Smooth muscle cell (in vitro differentiated cells): ENCODE measurements at regions not wholly inside any gene's neighbourhood (a gene's known extent, or its start where the extent isn't known, plus 50 kb on each side); places are given as distances from the start of the nearest gene placed in this dataset.

Experiments
- DNase-seq: peaks from one replicate; lab custom pipeline; 2025; ENCODE audit not compliant: unreplicated experiment; lab: John Stamatoyannopoulos, UW
- H2AFZ ChIP-seq: fragments of 200-600 bp; sonication (generic); 2 replicates; pipeline ENCODE4 v1.6.0; 2016; ENCODE audit warnings: antibody characterized with exemption, low read depth, mild to moderate bottlenecking
- H3F3A ChIP-seq: fragments of 200-600 bp; sonication (generic); 2 replicates; pipeline ENCODE4 v1.6.0; 2017; ENCODE audit warnings: antibody characterized with exemption, low read depth
- H3K27ac ChIP-seq: fragments of 200-600 bp; sonication (generic); 2 replicates; pipeline ENCODE4 v1.5.1; 2016; ENCODE audit warnings: low read depth, mild to moderate bottlenecking
- H3K27me3 ChIP-seq: fragments of 200-600 bp; sonication (generic); 2 replicates; pipeline ENCODE4 v1.6.1; 2016; ENCODE audit warnings: low read depth, mild to moderate bottlenecking
- H3K36me3 ChIP-seq: fragments of 200-600 bp; sonication (generic); 2 replicates; pipeline ENCODE4 v1.5.1; 2016; ENCODE audit warnings: low read depth
- H3K4me1 ChIP-seq: fragments of 200-600 bp; sonication (generic); 2 replicates; pipeline ENCODE4 v1.5.1; 2016; ENCODE audit warnings: low read depth
- H3K4me2 ChIP-seq: fragments of 200-600 bp; sonication (generic); 2 replicates; pipeline ENCODE4 v1.6.0; 2016; ENCODE audit warnings: mild to moderate bottlenecking
- H3K4me3 ChIP-seq: fragments of 200-600 bp; sonication (generic); 2 replicates; pipeline ENCODE4 v1.5.1; 2016; ENCODE audit warnings: mild to moderate bottlenecking
- H3K79me2 ChIP-seq: fragments of 200-600 bp; sonication (generic); 2 replicates; pipeline ENCODE4 v1.6.0; 2016; ENCODE audit warnings: low read depth, mild to moderate bottlenecking
- H3K9ac ChIP-seq: fragments of 200-600 bp; sonication (generic); 2 replicates; pipeline ENCODE4 v1.6.0; 2016; ENCODE audit warnings: low read depth
- H3K9me3 ChIP-seq: fragments of 200-600 bp; sonication (generic); replicated peaks from 2 replicates; pipeline ENCODE4 v1.5.1; 2016; ENCODE audit warnings: low read depth
- H4K20me1 ChIP-seq: fragments of 200-600 bp; sonication (generic); 2 replicates; pipeline ENCODE4 v1.6.0; 2016; ENCODE audit warnings: low read depth
- WGBS: methylation state at CpG from one replicate; pipeline ENCODE4 v1.1.7; 2016; ENCODE audit warnings: low lambda C conversion rate; 5-methylcytosine and 5-hydroxymethylcytosine counted together
- TF ChIP-seq, protein P1 (sequence below): fragments of 200-600 bp; sonication (generic); IDR thresholded peaks from 2 replicates; pipeline ENCODE4 v1.5.1; 2017; ENCODE audit warnings: borderline replicate concordance, mild to moderate bottlenecking, antibody characterized with exemption; ENCODE audit not compliant: insufficient read depth, poor library complexity, severe bottlenecking

- WGBS: 12% methylated on average over 3 of the region's 3 CpGs
- Histone ChIP-seq H4K20me1 (no peaks in the 10 kb centered on the region), H2AFZ (no peak overlapping the region), H3K4me3 (no peak overlapping the region), H3K27ac (peak overlapping the region; percentile 85), H3K4me1 (no peaks in the 10 kb centered on the region), H3K4me2 (peak overlapping the region; percentile 61), H3K36me3 (no peaks in the 10 kb centered on the region), H3K27me3 (no peaks in the 10 kb centered on the region), H3K9me3 (no peaks in the 10 kb centered on the region), H3K79me2 (no peaks in the 10 kb centered on the region), H3K9ac (no peak overlapping the region), H3F3A (peaks cover 28% of the 10 kb centered on the region)
- TF ChIP-seq, protein P1, sequence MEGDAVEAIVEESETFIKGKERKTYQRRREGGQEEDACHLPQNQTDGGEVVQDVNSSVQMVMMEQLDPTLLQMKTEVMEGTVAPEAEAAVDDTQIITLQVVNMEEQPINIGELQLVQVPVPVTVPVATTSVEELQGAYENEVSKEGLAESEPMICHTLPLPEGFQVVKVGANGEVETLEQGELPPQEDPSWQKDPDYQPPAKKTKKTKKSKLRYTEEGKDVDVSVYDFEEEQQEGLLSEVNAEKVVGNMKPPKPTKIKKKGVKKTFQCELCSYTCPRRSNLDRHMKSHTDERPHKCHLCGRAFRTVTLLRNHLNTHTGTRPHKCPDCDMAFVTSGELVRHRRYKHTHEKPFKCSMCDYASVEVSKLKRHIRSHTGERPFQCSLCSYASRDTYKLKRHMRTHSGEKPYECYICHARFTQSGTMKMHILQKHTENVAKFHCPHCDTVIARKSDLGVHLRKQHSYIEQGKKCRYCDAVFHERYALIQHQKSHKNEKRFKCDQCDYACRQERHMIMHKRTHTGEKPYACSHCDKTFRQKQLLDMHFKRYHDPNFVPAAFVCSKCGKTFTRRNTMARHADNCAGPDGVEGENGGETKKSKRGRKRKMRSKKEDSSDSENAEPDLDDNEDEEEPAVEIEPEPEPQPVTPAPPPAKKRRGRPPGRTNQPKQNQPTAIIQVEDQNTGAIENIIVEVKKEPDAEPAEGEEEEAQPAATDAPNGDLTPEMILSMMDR: no peak
- no peak for DNase-seq
Observed at GRCh38 chr3:170714122-170714521, 128.2 kb upstream of the SLC7A14 start.

DNA sequence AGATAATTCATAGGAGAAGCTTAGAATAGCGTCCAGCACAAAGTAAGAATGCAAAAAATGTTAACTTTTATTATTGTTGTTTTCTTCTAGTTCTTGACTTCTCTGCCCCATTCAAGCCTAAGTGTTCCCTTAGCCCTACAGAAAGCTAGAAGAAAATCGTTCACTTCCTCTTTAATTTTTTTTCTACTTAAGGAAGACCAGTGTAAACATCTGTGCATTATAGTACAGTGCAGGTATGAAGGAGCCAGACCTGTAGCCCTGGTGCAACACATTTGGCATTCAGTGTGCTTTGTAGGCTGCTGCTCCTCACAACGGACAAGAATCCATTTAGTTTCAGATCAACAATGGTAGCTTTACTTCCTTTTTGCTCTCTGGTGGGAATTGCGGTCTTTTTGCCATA, 127.8 kb upstream of the SLC7A14 start:
- 75% methylated on average over 4 of the region's 4 CpGs for WGBS
- no peak overlapping the region for H2AFZ ChIP-seq
- no peaks in the 10 kb centered on the region for H3K4me1 ChIP-seq

GRCh38 chr3:170712798-170713197, 126.9 kb upstream of the SLC7A14 start:
- WGBS: 81% methylated on average over 2 of the region's 2 CpGs
- peak overlapping the region; percentile 85 for H3K27ac ChIP-seq

More for the DNA sequence above, 127.8 kb upstream of the SLC7A14 start:
- DNase-seq: no peak
- Histone ChIP-seq H3K36me3 (no peaks in the 10 kb centered on the region), H3K4me2 (peak overlapping the region; percentile 61), H3F3A (peaks cover 28% of the 10 kb centered on the region), H3K9me3 (no peaks in the 10 kb centered on the region), H3K27ac (peak overlapping the region; percentile 85), H3K27me3 (no peaks in the 10 kb centered on the region), H4K20me1 (no peaks in the 10 kb centered on the region), H3K79me2 (no peaks in the 10 kb centered on the region), H3K9ac (no peak overlapping the region), H3K4me3 (no peak overlapping the region)
- TF ChIP-seq, protein P1: no peak

DNA sequence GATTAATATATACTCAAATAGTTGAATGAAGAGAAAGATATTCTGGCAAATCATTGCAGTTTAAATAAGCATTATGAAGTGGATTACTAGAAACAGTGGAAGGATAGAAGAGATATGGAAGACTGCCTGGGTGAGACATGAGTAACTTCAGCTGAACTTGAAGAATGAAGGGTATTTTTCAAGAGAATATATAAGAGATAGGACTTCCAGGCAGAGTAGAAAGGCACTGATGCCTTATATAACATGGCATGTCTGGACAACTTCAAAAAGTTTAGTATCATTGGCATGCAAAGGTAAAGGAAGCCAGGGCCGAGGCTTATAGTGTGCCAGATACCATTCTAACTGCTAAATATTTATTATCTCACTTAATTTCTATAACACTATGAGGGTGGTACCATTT, 126.5 kb upstream of the SLC7A14 start:
- no peak overlapping the region for H2AFZ ChIP-seq
- no peaks in the 10 kb centered on the region for H3K36me3 ChIP-seq
- H4K20me1 ChIP-seq: no peaks in the 10 kb centered on the region
- no peaks in the 10 kb centered on the region for H3K9me3 ChIP-seq
- peak overlapping the region; percentile 85 for H3K27ac ChIP-seq
- WGBS: 20% methylated on average over 1 of the region's 1 CpG
- no peak overlapping the region for H3K4me3 ChIP-seq
- no peak overlapping the region for H3K9ac ChIP-seq
- H3K79me2 ChIP-seq: no peaks in the 10 kb centered on the region
- no peak for DNase-seq
- TF ChIP-seq, protein P1: no peak
- peaks cover 28% of the 10 kb centered on the region for H3F3A ChIP-seq
- H3K27me3 ChIP-seq: no peaks in the 10 kb centered on the region
- peak overlapping the region; percentile 61 for H3K4me2 ChIP-seq
- H3K4me1 ChIP-seq: no peaks in the 10 kb centered on the region

More at GRCh38 chr3:170712798-170713197, 126.9 kb upstream of the SLC7A14 start:
- Histone ChIP-seq H3K9me3 (no peaks in the 10 kb centered on the region), H3K36me3 (no peaks in the 10 kb centered on the region), H3K4me2 (peak overlapping the region; percentile 61), H3K9ac (no peak overlapping the region), H3F3A (peaks cover 28% of the 10 kb centered on the region), H2AFZ (no peak overlapping the region), H3K4me1 (no peaks in the 10 kb centered on the region), H4K20me1 (no peaks in the 10 kb centered on the region), H3K27me3 (no peaks in the 10 kb centered on the region), H3K79me2 (no peaks in the 10 kb centered on the region), H3K4me3 (no peak overlapping the region)
- TF ChIP-seq, protein P1: no peak
- DNase-seq: no peak
